DMS114 treated with DMSO at 0.1 percent for 48 hours (cell line): ENCODE measurements at regions not wholly inside any gene's neighbourhood (a gene's known extent, or its start where the extent isn't known, plus 50 kb on each side); places are given as distances from the start of the nearest gene placed in this dataset.
"Not testable (repeated sequence)": the region's sequence is repeated elsewhere in the genome, so short reads cannot be mapped to it uniquely, and the experiment has no call there.

Experiments
- DNase-seq: peaks from one replicate; lab custom pipeline; 2025; ENCODE audit not compliant: unreplicated experiment; lab: John Stamatoyannopoulos, UW

GRCh38 chr1:38516560-38516959 lies 343.0 kb downstream of the RRAGC start:
- DNase-seq, result no peak

GRCh38 chr1:38512789-38513188 lies 346.8 kb downstream of the RRAGC start:
- no peak for DNase-seq

GRCh38 chr1:38512024-38512767 lies 347.4 kb downstream of the RRAGC start:
- DNase-seq, result no peak

GRCh38 chr1:38508232-38508631 lies 351.3 kb downstream of the RRAGC start:
- no peak for DNase-seq

GRCh38 chr1:38507563-38507962 lies 352.0 kb downstream of the RRAGC start:
- no peak for DNase-seq

- DNase-seq, result no peak
Observed at GRCh38 chr1:38505944-38506343, 353.6 kb downstream of the RRAGC start.

- no peak for DNase-seq
Observed at GRCh38 chr1:38502758-38503157, 356.8 kb downstream of the RRAGC start.

- DNase-seq, result no peak
Observed at GRCh38 chr1:38500891-38501290, 358.7 kb downstream of the RRAGC start.

- no peak for DNase-seq
Observed at GRCh38 chr1:38500352-38500751, 359.2 kb downstream of the RRAGC start.

- no peak for DNase-seq
Observed at GRCh38 chr1:38498686-38499085, 360.9 kb downstream of the RRAGC start.

GRCh38 chr1:38497921-38498656 lies 361.5 kb downstream of the RRAGC start:
- no peak for DNase-seq

- DNase-seq, result not testable (repeated sequence)
Observed at GRCh38 chr1:38493306-38493705, 366.3 kb downstream of the RRAGC start.

GRCh38 chr1:38489844-38490270 lies 369.7 kb downstream of the RRAGC start:
- DNase-seq, result peak; percentile 16

GRCh38 chr1:38488162-38488898 lies 371.2 kb downstream of the RRAGC start:
- DNase-seq, result no peak

GRCh38 chr1:38487396-38487795 lies 372.2 kb downstream of the RRAGC start:
- DNase-seq, result no peak

GRCh38 chr1:38486085-38486484 lies 373.5 kb downstream of the RRAGC start:
- DNase-seq, result no peak

- no peak for DNase-seq
Observed at GRCh38 chr1:38481871-38482826, 377.4 kb downstream of the RRAGC start.

- DNase-seq, result not testable (repeated sequence)
Observed at GRCh38 chr1:38479662-38480061, 379.9 kb downstream of the RRAGC start.

- no peak for DNase-seq
Observed at GRCh38 chr1:38477811-38478210, 381.8 kb downstream of the RRAGC start.

- no peak for DNase-seq
Observed at GRCh38 chr1:38476850-38477178, 382.8 kb downstream of the RRAGC start.
